HG03196 (cell line): ENCODE measurements at regions not wholly inside any gene's neighbourhood (a gene's known extent, or its start where the extent isn't known, plus 50 kb on each side); places are given as distances from the start of the nearest gene placed in this dataset.

Experiments
- ATAC-seq: cut with Tn5 transposase; IDR thresholded peaks from one replicate; pipeline ENCODE4 v1.9.1; 2021; ENCODE audit not compliant: unreplicated experiment

DNA sequence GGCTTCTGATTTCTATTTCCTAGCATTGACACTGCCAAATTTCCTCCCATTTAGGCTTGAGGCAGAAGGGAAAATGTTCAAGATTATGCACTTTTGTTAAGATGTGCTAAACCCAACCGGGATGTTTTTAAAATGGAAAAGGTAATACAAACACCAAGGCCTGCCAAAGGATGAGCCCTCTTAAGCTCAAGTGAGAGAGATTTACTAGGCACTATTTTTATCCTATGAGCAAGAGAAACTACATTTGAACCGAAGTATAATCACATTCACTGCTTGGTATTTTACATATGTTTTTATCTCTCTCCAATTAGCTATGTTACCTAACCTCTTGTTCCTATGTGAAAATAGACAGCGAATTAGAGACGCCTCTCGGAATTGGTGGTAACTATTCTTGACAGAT, 295.8 kb downstream of the GABRB3 start:
- no peak for ATAC-seq

- ATAC-seq = no peak
Measured at GRCh38 chr15:26475554-26475953, 297.3 kb downstream of the GABRB3 start.

GRCh38 chr15:26472661-26473060, 300.2 kb downstream of the GABRB3 start:
- ATAC-seq = no peak

GRCh38 chr15:26461847-26462608, 310.8 kb downstream of the GABRB3 start:
- no peak for ATAC-seq

GRCh38 chr15:26460165-26460564, 312.7 kb downstream of the GABRB3 start:
- ATAC-seq = no peak

DNA sequence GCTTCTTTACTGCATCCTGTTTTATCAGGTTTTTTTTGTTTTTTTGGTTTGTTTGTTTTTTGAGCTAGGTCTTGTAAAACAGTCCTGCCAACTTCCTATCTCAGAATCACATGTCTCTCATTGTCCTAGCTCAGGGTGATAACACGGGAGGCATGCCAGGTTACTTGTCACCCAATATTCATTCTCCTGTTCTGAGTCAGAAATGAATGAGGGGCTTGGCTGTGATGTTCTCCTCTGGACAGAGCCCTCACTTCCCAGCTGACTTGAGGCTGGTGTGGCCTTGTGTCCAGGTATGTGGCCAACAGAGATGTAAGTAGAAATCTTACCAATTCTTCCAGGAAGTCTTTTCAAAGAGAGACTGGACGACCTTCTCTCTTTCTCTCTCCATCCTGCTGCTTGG, 317.0 kb downstream of the GABRB3 start:
- no peak for ATAC-seq

GRCh38 chr15:26453914-26454313, 319.0 kb downstream of the GABRB3 start:
- ATAC-seq = no peak

DNA sequence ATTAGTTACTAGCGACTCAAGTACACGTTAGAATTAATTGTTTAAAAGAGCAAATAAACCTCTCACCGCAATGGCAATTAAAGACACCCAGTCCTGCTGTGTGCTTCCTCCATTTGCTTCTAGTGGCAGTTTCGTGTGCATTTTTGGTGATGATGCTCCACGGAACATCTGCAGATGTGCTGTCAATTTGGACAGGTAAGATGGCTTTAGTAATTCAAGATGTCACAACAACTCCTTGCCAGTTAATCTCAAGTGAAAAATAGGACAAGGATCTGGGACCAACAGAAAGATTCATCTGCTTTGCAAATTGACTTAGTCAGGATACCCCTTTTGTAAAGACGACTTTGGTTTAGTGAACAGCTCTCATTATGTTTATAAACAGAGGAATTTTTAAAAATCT, 320.9 kb downstream of the GABRB3 start:
- ATAC-seq = no peak

DNA sequence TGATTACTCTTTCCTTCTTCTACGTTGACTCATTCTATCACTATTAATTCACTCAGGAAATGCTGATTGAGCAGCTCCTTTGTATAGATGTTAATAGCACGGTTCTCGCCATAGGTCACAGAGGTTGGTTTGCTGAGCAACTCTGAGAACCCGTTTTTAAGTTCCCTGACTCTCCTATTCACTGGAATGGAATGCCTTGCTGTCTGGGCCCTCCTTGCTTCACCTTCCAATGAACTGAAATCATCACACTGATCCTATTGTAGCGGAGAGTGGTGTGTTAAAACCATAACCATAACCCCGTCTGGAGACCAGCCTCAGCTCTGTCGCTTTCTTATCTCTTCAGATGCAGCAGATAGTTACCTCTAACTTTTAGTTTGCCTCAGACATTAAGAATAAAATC, 323.6 kb downstream of the GABRB3 start:
- ATAC-seq = no peak

DNA sequence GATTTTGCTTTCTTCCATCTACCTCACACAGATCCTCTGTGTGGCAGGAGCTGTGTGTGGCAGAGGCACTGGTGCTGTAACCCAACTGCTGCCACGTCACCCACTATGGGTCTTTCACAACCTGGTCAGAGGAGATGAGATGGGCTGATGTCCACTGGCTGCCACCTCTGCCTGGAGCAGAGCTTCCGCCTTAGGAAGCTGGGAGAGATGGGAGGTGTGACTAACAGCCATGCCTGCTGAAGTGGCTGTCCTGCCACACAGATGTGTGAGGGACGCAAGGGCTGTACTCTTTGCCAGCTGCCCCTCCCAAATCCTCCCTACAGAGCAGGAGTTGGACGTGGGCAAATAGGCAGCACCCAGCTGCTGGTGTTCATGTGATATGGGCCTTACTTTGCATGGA, 329.5 kb downstream of the GABRB3 start:
- ATAC-seq = no peak

DNA sequence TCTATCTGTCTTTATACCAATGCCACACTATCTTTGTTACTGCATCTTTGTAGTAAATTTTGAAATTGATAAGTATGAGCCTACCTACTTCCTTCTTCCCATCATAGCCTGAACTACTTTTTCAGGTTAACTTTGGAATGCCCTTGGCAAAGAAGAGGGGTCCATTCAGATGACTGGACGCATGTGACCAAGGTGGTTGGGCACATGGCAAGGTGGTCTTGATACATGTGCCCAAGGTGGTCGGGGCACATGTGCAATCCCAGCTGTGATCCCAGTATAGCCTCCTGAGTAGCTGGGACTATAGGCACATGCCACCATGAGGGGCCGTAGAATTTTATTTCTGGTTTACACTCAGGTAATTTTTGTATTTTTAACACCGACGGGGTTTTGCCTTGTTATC, 330.2 kb downstream of the GABRB3 start:
- ATAC-seq = no peak

DNA sequence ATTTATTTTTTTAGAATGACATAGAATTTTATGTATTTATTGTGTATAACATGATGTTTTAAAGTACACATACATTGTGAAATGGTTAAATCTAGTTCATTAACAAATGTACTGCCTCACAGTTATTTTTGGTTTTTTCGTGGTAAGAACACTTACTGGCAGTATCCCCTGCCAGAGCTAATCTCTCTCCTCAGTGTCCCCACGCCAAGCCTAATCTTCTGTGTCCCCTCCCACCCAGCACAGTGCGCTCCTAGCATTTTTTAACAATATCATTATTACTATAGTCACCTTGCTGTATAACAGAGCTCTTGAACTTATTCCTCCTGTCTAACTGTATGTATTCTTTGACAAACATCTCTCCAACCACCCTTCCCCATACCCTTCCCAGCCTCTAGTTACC, 333.2 kb downstream of the GABRB3 start:
- no peak for ATAC-seq

GRCh38 chr15:26438718-26439117, 334.1 kb downstream of the GABRB3 start:
- ATAC-seq = no peak

GRCh38 chr15:26438316-26438715, 334.6 kb downstream of the GABRB3 start:
- no peak for ATAC-seq

DNA sequence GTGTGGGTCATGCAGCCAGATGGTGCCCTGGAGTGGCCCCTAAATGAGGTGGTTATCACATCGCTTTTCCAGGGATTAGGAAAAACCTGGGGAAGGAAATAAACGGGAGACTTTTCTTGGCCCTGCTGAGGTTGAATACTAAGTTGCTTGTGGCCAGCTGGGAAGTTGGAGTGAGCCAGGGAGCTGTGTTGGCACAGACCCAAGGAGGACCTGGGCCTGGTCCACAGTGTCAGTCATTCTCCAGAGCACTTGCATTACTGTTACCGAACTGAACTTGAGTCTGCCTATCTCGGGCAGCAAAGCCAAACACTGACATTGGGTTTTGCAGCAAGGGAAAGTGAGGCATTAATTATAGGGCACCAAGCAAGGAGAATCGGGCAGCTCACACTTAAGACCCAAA, 339.0 kb downstream of the GABRB3 start:
- no peak for ATAC-seq

DNA sequence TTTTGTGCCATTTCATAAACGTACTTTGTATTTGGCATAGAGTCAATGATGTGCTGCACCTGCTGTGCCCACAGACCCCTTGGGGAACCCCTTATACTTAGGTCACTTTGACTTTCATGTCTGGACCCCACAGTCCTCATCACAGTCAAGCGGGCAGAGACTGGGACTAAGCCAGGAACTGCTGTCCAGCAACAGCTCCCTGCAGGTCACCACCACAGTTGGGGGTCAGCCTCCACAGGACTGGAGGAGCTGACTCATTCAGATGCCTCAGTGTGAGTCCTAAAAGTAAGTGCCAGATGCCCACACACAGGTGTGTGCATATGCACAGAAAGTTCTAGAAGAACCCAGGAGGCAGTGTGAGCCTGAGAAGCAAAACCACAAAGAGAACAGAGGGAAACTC, 339.8 kb downstream of the GABRB3 start:
- ATAC-seq = no peak

- no peak for ATAC-seq
Measured at GRCh38 chr15:26421065-26421464, 351.8 kb downstream of the GABRB3 start.

GRCh38 chr15:26395624-26396023, 377.2 kb downstream of the GABRB3 start:
- ATAC-seq = no peak

DNA sequence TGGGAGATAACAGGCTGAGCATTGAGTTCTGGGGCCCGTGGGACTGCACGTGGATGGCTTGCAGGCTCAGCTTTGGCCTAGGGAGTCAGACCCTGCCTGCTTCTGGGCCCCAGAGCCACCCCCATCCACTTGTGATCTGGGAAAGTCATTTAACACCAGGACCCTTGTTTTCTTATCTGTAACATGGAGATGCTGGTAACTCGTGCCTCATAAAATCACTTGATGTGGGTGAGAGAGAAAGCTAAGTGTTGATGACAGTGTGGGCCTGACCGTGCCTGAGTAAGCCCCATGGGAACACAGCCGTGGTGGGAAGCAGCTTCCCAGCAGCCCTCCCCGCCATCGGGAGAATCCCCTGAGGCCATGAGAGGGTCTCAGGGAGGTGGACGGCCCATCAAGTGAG, 378.1 kb downstream of the GABRB3 start:
- no peak for ATAC-seq

DNA sequence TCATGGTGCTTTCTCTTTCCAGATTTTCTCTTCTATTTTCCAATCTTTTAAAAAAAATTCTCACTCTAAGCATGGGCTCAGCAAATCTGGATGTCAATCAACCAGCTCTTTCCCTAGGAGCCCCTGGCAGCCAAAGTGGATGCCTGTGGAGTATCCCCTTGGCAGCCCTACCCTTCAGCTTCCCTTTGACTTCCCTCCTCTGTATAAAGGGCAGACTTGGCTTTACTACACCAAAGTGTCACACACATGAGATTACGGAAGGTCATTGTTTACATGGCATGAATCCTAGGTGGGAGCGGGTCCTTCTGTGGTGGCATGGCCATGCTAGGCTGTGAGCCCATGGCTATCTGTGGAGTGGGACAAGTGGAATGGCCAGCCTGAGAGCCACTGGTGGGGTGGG, 379.9 kb downstream of the GABRB3 start:
- no peak for ATAC-seq

DNA sequence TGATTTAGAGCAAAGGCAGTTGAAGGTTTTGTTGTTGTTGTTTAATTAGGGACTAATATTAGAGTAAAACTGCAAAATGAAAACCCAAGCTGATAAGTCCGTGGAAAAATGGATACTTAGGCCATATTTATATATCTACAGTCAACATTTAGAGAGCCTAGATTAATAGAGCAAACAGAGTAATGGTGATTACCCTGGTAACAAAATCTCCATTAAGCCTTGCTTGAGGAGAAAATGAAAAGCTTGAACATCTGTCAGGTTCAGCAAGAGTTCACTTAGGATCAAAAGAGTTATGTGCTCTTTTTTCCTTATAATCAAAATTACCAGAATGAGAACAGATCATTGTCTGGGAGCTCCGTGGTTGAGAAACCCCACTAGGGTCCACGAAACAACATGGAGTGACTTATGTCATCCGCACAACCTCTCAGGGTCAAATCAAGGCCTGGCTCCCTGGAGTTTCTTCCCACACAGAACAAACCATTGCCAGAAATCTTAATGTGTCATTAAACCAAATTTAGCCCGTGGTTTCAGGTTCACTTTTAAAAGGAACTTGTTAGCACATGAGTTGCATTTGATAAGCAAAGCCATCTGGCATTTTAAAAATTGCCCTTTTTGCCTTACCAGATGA, 381.2 kb downstream of the GABRB3 start:
- ATAC-seq = no peak

DNA sequence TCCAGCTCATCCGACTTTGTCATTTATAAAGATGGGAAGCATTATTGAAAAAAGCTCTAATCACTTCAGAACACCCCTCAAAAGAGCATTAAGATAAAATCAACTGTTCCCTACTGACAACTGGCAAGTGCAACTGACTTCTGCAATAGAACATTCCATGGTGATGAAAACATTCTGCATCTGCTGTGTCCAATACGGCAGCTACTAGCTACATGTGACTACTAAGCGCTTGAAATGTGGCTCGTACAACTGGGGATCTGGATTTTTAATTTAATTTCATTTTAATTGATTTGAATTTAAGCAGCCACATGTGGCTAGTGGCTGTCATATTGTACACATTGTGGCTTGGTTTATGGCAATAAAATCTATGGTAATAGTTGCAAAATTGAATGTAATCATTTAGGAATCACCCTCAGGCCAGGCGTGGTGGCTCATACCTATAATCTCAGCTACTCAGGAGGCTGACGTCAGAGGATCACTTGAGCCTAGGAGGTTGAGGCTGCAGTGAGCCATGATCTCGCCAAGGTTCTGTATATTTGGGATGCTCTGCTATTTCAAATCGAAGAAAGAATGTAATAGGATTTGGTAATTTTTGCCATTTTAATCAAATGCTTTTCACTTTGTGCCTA, 390.3 kb downstream of the GABRB3 start:
- no peak for ATAC-seq
